Prostate gland (tissue), 2 donors: ENCODE measurements at regions not wholly inside any gene's neighbourhood (a gene's known extent, or its start where the extent isn't known, plus 50 kb on each side); places are given as distances from the start of the nearest gene placed in this dataset.
"Not testable (repeated sequence)": the region's sequence is repeated elsewhere in the genome, so short reads cannot be mapped to it uniquely, and the experiment has no call there.

Experiments used
- DNase-seq: peaks from one replicate; pipeline ENCODE4 v3.0.0-alpha.2; 2019; ENCODE audit warnings: low spot score
- H3K27ac ChIP-seq, 2 donors: fragments of 200-600 bp; sonication (generic); 2 replicates each; pipeline ENCODE4 v1.5.1; 2017 to 2019
- H3K27me3 ChIP-seq: fragments of 200-600 bp; sonication (generic); replicated peaks from 2 replicates; pipeline ENCODE4 v1.5.1; 2019; ENCODE audit not compliant: insufficient read depth
- H3K36me3 ChIP-seq, 2 donors: fragments of 200-600 bp; sonication (generic); 1 replicate in 1 of 2; 2 replicates in 1 of 2; pipeline versions ENCODE4 v1.5.1 to v1.8.1; 2017 to 2019
- H3K4me1 ChIP-seq: fragments of 200-600 bp; sonication (generic); replicated peaks from 2 replicates; pipeline ENCODE4 v1.5.1; 2019
- H3K4me3 ChIP-seq, 2 donors: fragments of 200-600 bp; sonication (generic); 2 replicates each; pipeline ENCODE4 v1.5.1; 2017 to 2019
- H3K9me3 ChIP-seq: fragments of 200-600 bp; sonication (generic); 2 replicates; pipeline ENCODE4 v1.5.1; 2017
- CTCF ChIP-seq, 4 experiments: fragments of 200-600 bp in 2 of 4; fragments of 450-650 bp in 2 of 4; sonication (generic) in 2 of 4; IDR thresholded peaks; 1 replicate in 3 of 4; 2 replicates in 1 of 4; pipeline ENCODE4 v1.5.1; 2016 to 2019; ENCODE audit warnings: antibody characterized with exemption in 4 of 4, mild to moderate bottlenecking in 2 of 4, moderate library complexity in 2 of 4
- POLR2A ChIP-seq: fragments of 450-650 bp; IDR thresholded peaks from one replicate; pipeline ENCODE4 v1.6.1; 2016; ENCODE audit warnings: antibody characterized with exemption, mild to moderate bottlenecking
- POLR2AphosphoS5 ChIP-seq: sonication (generic); formaldehyde crosslinking; IDR thresholded peaks from one replicate; pipeline ENCODE4 v1.6.1; 2017; ENCODE audit warnings: antibody characterized with exemption
- WGBS: methylation state at CpG from one replicate; pipeline ENCODE4 v1.1.5; 2018; 5-methylcytosine and 5-hydroxymethylcytosine counted together
- intact Hi-C: fragments of 100-400 bp; cut with DNase I; formaldehyde crosslinking; loops from one replicate; pipeline ENCODE4 v1.14.2; 2022

- H3K27me3 ChIP-seq, result no peaks in the 10 kb centered on the region
- 83% methylated on average over 3 of the region's 3 CpGs for WGBS
- H3K4me3 ChIP-seq, result no peak overlapping the region
- no peaks in the 10 kb centered on the region for H3K36me3 ChIP-seq
- no peak overlapping the region for H3K27ac ChIP-seq
- no peaks in the 10 kb centered on the region for H3K9me3 ChIP-seq
- TF ChIP-seq POLR2A (no peak), CTCF (IDR thresholded peaks at IDR 0.05) (no peak), POLR2AphosphoS5 (no peak)
- intact Hi-C loops, result no loop called here
- no peaks in the 10 kb centered on the region for H3K4me1 ChIP-seq
- DNase-seq, result no peak
These were observed 61.8 kb upstream of the LIPC start for GRCh38 chr15:58369956-58370355.

- no peak for DNase-seq
- Histone ChIP-seq H3K27me3 (no peaks in the 10 kb centered on the region), H3K4me1 (no peaks in the 10 kb centered on the region), H3K4me3 (no peak overlapping the region), H3K36me3 (no peaks in the 10 kb centered on the region), H3K27ac (no peak overlapping the region), H3K9me3 (no peaks in the 10 kb centered on the region)
- intact Hi-C loops, result no loop called here
- TF ChIP-seq POLR2AphosphoS5 (no peak), CTCF (IDR thresholded peaks at IDR 0.05) (no peak), POLR2A (no peak)
- WGBS, result 75% methylated on average over 3 of the region's 3 CpGs
These were observed 57.6 kb upstream of the LIPC start for GRCh38 chr15:58374147-58374546.

- intact Hi-C loops, result no loop called here
- H3K36me3 ChIP-seq, result no peaks in the 10 kb centered on the region
- H3K4me1 ChIP-seq, result no peaks in the 10 kb centered on the region
- TF ChIP-seq POLR2A (no peak), POLR2AphosphoS5 (no peak), CTCF (IDR thresholded peaks at IDR 0.05) (no peak)
- H3K27ac ChIP-seq, result no peak overlapping the region
- no peak overlapping the region for H3K4me3 ChIP-seq
- H3K27me3 ChIP-seq, result no peaks in the 10 kb centered on the region
- 86% methylated on average over 2 of the region's 2 CpGs for WGBS
- no peak for DNase-seq
- H3K9me3 ChIP-seq, result no peaks in the 10 kb centered on the region
These were observed 54.6 kb upstream of the LIPC start for GRCh38 chr15:58377193-58377592.

- H3K36me3 ChIP-seq, result no peaks in the 10 kb centered on the region
- intact Hi-C loops, result no loop called here
- DNase-seq, result no peak
- H3K27ac ChIP-seq, result no peak overlapping the region
- TF ChIP-seq POLR2AphosphoS5 (no peak), CTCF (IDR thresholded peaks at IDR 0.05) (no peak), POLR2A (no peak)
- H3K4me3 ChIP-seq, result no peak overlapping the region
- H3K27me3 ChIP-seq, result no peaks in the 10 kb centered on the region
- H3K4me1 ChIP-seq, result no peaks in the 10 kb centered on the region
- WGBS, result 74% methylated on average over 6 of the region's 6 CpGs
- H3K9me3 ChIP-seq, result no peaks in the 10 kb centered on the region
These were observed 53.3 kb upstream of the LIPC start for GRCh38 chr15:58378241-58379085.

GRCh38 chr15:58379454-58379853, 52.3 kb upstream of the LIPC start:
- H3K36me3 ChIP-seq, H3K4me1 ChIP-seq, H3K9me3 ChIP-seq, intact Hi-C loops, DNase-seq, H3K4me3 ChIP-seq, H3K27ac ChIP-seq, H3K27me3 ChIP-seq: not testable (repeated sequence)
